ENCODE measurements at regions not wholly inside any gene's neighbourhood (a gene's known extent, or its start where the extent isn't known, plus 50 kb on each side); places are given as distances from the start of the nearest gene placed in this dataset.

- TF ChIP-seq CTCF (IDR thresholded peaks at IDR 0.05): no peak
- TF ChIP-seq REST (IDR thresholded peaks at IDR 0.05; ENCODE audit: insufficient read depth in 1 of 2, low read depth in 2 of 2, low read length in 1 of 2): no peak
Observed at GRCh38 chr12:58025431-58025830, 84.1 kb downstream of the ATP23 start.

Data from Panc1 (cell line).